GM23248 (cell line): ENCODE measurements at regions not wholly inside any gene's neighbourhood (a gene's known extent, or its start where the extent isn't known, plus 50 kb on each side); places are given as distances from the start of the nearest gene placed in this dataset.
"Not testable (repeated sequence)": the region's sequence is repeated elsewhere in the genome, so short reads cannot be mapped to it uniquely, and the experiment has no call there.

Experiments used
- DNase-seq: peaks from one replicate; pipeline ENCODE4 v3.0.0-alpha.2; 2015
- H2AFZ ChIP-seq: fragments of 200-600 bp; sonication (generic); 2 replicates; pipeline ENCODE4 v1.6.1; 2016; ENCODE audit warnings: antibody characterized with exemption
- H3F3A ChIP-seq: fragments of 200-600 bp; sonication (generic); 2 replicates; pipeline ENCODE4 v1.6.1; 2016; ENCODE audit warnings: mild to moderate bottlenecking, antibody characterized with exemption, mixed run types; ENCODE audit not compliant: insufficient read depth
- H3K27ac ChIP-seq: fragments of 200-600 bp; sonication (generic); 2 replicates; pipeline ENCODE4 v1.5.1; 2016; ENCODE audit warnings: mild to moderate bottlenecking
- H3K27me3 ChIP-seq: fragments of 200-600 bp; sonication (generic); replicated peaks from 2 replicates; pipeline ENCODE4 v1.6.1; 2016; ENCODE audit warnings: mild to moderate bottlenecking; ENCODE audit not compliant: insufficient read depth
- H3K36me3 ChIP-seq: fragments of 200-600 bp; sonication (generic); 2 replicates; pipeline ENCODE4 v1.6.1; 2016; ENCODE audit warnings: low read depth, mild to moderate bottlenecking
- H3K4me1 ChIP-seq: fragments of 200-600 bp; sonication (generic); 2 replicates; pipeline ENCODE4 v1.6.1; 2016; ENCODE audit warnings: mild to moderate bottlenecking; ENCODE audit not compliant: insufficient read depth
- H3K4me2 ChIP-seq: fragments of 200-600 bp; sonication (generic); one replicate; pipeline ENCODE4 v1.6.1; 2016; ENCODE audit warnings: mild to moderate bottlenecking; ENCODE audit not compliant: unreplicated experiment
- H3K4me3 ChIP-seq: fragments of 200-600 bp; sonication (generic); 2 replicates; pipeline ENCODE4 v1.5.1; 2016; ENCODE audit warnings: mild to moderate bottlenecking
- H3K79me2 ChIP-seq: fragments of 200-600 bp; sonication (generic); 2 replicates; pipeline ENCODE4 v1.6.1; 2016; ENCODE audit warnings: mild to moderate bottlenecking; ENCODE audit not compliant: insufficient read depth
- H3K9ac ChIP-seq: fragments of 200-600 bp; sonication (generic); 2 replicates; pipeline ENCODE4 v1.6.1; 2016; ENCODE audit warnings: mild to moderate bottlenecking
- H3K9me2 ChIP-seq: fragments of 200-600 bp; sonication (generic); 2 replicates; pipeline ENCODE4 v1.6.1; 2016; ENCODE audit warnings: mixed run types, mild to moderate bottlenecking, moderate library complexity; ENCODE audit not compliant: insufficient read depth
- H3K9me3 ChIP-seq: fragments of 200-600 bp; sonication (generic); one replicate; pipeline ENCODE4 v1.6.1; 2017; ENCODE audit warnings: low read depth
- H4K20me1 ChIP-seq: fragments of 200-600 bp; sonication (generic); 2 replicates; pipeline ENCODE4 v1.6.0; 2016; ENCODE audit not compliant: insufficient read depth
- EZH2 ChIP-seq: fragments of 200-600 bp; sonication (generic); IDR thresholded peaks from 2 replicates; pipeline ENCODE4 v1.6.1; 2018; ENCODE audit warnings: antibody characterized with exemption, mild to moderate bottlenecking; ENCODE audit not compliant: insufficient read depth, poor library complexity, severe bottlenecking
- EZH2phosphoT487 ChIP-seq: fragments of 200-600 bp; sonication (generic); IDR thresholded peaks from 2 replicates; pipeline ENCODE4 v1.6.1; 2018; ENCODE audit warnings: antibody characterized with exemption, moderate library complexity, mild to moderate bottlenecking, low read depth; ENCODE audit not compliant: insufficient read depth
- whole genome bisulfite sequencing, 2 experiments: methylation state at CpG; one replicate each; pipeline ENCODE4 v1.1.6; 2015 to 2017; ENCODE audit warnings: low lambda C conversion rate in 2 of 2, low coverage in 1 of 2; ENCODE audit errors: missing lambda C conversion rate in 2 of 2; 5-methylcytosine and 5-hydroxymethylcytosine counted together
- in situ Hi-C: fragments of 300-500 bp; cut with MboI; formaldehyde crosslinking; loops from 2 replicates; pipeline ENCODE4 v1.15.0; 2020

- Histone ChIP-seq H3K27ac (no peak overlapping the region), H3K9me3 (no peaks in the 10 kb centered on the region), H3K9me2 (no peaks in the 10 kb centered on the region), H2AFZ (no peak overlapping the region), H3F3A (no peaks in the 10 kb centered on the region), H3K4me3 (no peak overlapping the region), H3K27me3 (no peaks in the 10 kb centered on the region), H3K36me3 (no peaks in the 10 kb centered on the region), H4K20me1 (no peaks in the 10 kb centered on the region), H3K9ac (no peak overlapping the region), H3K4me1 (peaks cover 13% of the 10 kb centered on the region; the same call in 1 of the 2 replicates), H3K79me2 (no peaks in the 10 kb centered on the region), H3K4me2 (no peak overlapping the region)
- in situ Hi-C loops, result no loop called here
- 47 to 53% methylated on average over 2 of the region's 2 CpGs for WGBS, 2 experiments
- DNase-seq, result no peak
- no peak for TF ChIP-seq EZH2
Observed at GRCh38 chr10:63692220-63692896, 171.2 kb downstream of the REEP3 start.

GRCh38 chr10:63693021-63693420, 171.8 kb downstream of the REEP3 start:
- in situ Hi-C loops, H3K79me2 ChIP-seq: not testable (repeated sequence)

GRCh38 chr10:63696205-63696604, 175.0 kb downstream of the REEP3 start:
- Histone ChIP-seq H3K4me2 (no peak overlapping the region), H3F3A (peaks cover 27% of the 10 kb centered on the region), H3K9me3 (no peaks in the 10 kb centered on the region), H3K79me2 (no peaks in the 10 kb centered on the region), H3K9me2 (no peaks in the 10 kb centered on the region), H3K4me1 (peaks cover 45% of the 10 kb centered on the region), H3K36me3 (no peaks in the 10 kb centered on the region), H3K27me3 (no peaks in the 10 kb centered on the region), H3K4me3 (no peak overlapping the region), H2AFZ (no peak overlapping the region), H4K20me1 (no peaks in the 10 kb centered on the region), H3K9ac (no peak overlapping the region), H3K27ac (no peak overlapping the region)
- 68 to 69% methylated on average over 3 of the region's 3 CpGs for WGBS, 2 experiments
- no peak for TF ChIP-seq EZH2
- TF ChIP-seq EZH2phosphoT487, result no peak
- in situ Hi-C loops, result no loop called here
- DNase-seq, result peak; percentile 24

More at GRCh38 chr10:63693021-63693420, 171.8 kb downstream of the REEP3 start:
- H3K4me1 ChIP-seq, result peaks cover 16% of the 10 kb centered on the region; the same call in 1 of the 2 replicates
- H3K4me3 ChIP-seq, H2AFZ ChIP-seq, H3K4me2 ChIP-seq, H3F3A ChIP-seq, H3K9me3 ChIP-seq, H4K20me1 ChIP-seq, DNase-seq, H3K27me3 ChIP-seq, H3K9ac ChIP-seq, H3K27ac ChIP-seq, H3K36me3 ChIP-seq, H3K9me2 ChIP-seq: not testable (repeated sequence)
- WGBS, 2 experiments, result 89 to 94% methylated on average over 1 of the region's 1 CpG

GRCh38 chr10:63697956-63698786, 177.0 kb downstream of the REEP3 start:
- peak overlapping the region; percentile 96; the same call in 1 of the 2 replicates for H3K27ac ChIP-seq

More at GRCh38 chr10:63697956-63698786, 177.0 kb downstream of the REEP3 start:
- Histone ChIP-seq H3F3A (peaks cover 35% of the 10 kb centered on the region), H3K4me1 (peaks cover 48% of the 10 kb centered on the region), H3K4me3 (no peak overlapping the region), H3K36me3 (no peaks in the 10 kb centered on the region), H3K4me2 (no peak overlapping the region), H3K9ac (no peak overlapping the region), H2AFZ (no peak overlapping the region), H3K27me3 (no peaks in the 10 kb centered on the region), H3K9me3 (no peaks in the 10 kb centered on the region), H3K9me2 (no peaks in the 10 kb centered on the region), H4K20me1 (no peaks in the 10 kb centered on the region), H3K79me2 (no peaks in the 10 kb centered on the region)
- in situ Hi-C loops, result no loop called here
- TF ChIP-seq EZH2phosphoT487, result no peak
- TF ChIP-seq EZH2, result no peak
- 77 to 80% methylated on average over 7 of the region's 7 CpGs for WGBS, 2 experiments
- no peak for DNase-seq
